HG03064 (cell line): ENCODE measurements at regions not wholly inside any gene's neighbourhood (a gene's known extent, or its start where the extent isn't known, plus 50 kb on each side); places are given as distances from the start of the nearest gene placed in this dataset.
"Not testable (repeated sequence)": the region's sequence is repeated elsewhere in the genome, so short reads cannot be mapped to it uniquely, and the experiment has no call there.

Source experiments
- ATAC-seq: cut with Tn5 transposase; IDR thresholded peaks from one replicate; pipeline ENCODE4 v1.9.1; 2021; ENCODE audit warnings: low read depth; ENCODE audit not compliant: unreplicated experiment

- ATAC-seq: no peak
Observed at GRCh38 chr12:29024117-29024516, 125.0 kb upstream of the FAR2 start.

GRCh38 chr12:29025937-29026336, 123.1 kb upstream of the FAR2 start:
- no peak for ATAC-seq

- ATAC-seq: no peak
Observed at GRCh38 chr12:29026419-29026818, 122.7 kb upstream of the FAR2 start.

GRCh38 chr12:29029484-29029883, 119.6 kb upstream of the FAR2 start:
- ATAC-seq: not testable (repeated sequence)

- ATAC-seq: no peak
Observed at GRCh38 chr12:29030006-29030405, 119.1 kb upstream of the FAR2 start.

GRCh38 chr12:29032446-29032845, 116.6 kb upstream of the FAR2 start:
- ATAC-seq: no peak

- ATAC-seq: no peak
Observed at GRCh38 chr12:29033519-29033918, 115.6 kb upstream of the FAR2 start.

GRCh38 chr12:29035112-29035511, 114.0 kb upstream of the FAR2 start:
- no peak for ATAC-seq

- ATAC-seq: no peak
Observed at GRCh38 chr12:29039013-29039412, 110.1 kb upstream of the FAR2 start.

GRCh38 chr12:29041621-29042020, 107.5 kb upstream of the FAR2 start:
- no peak for ATAC-seq

- no peak for ATAC-seq
Observed at GRCh38 chr12:29043069-29043468, 106.0 kb upstream of the FAR2 start.

- ATAC-seq: no peak
Observed at GRCh38 chr12:29044799-29045198, 104.3 kb upstream of the FAR2 start.

- no peak for ATAC-seq
Observed at GRCh38 chr12:29048787-29049186, 100.3 kb upstream of the FAR2 start.

- peak; percentile 84 for ATAC-seq
Observed at GRCh38 chr12:29050503-29050902, 98.6 kb upstream of the FAR2 start.

GRCh38 chr12:29051221-29051620, 97.9 kb upstream of the FAR2 start:
- ATAC-seq: no peak

GRCh38 chr12:29053567-29053966, 95.5 kb upstream of the FAR2 start:
- no peak for ATAC-seq

- ATAC-seq: no peak
Observed at GRCh38 chr12:29054858-29055663, 94.0 kb upstream of the FAR2 start.

GRCh38 chr12:29066011-29066588, 83.0 kb upstream of the FAR2 start:
- no peak for ATAC-seq

GRCh38 chr12:29067430-29067829, 81.6 kb upstream of the FAR2 start:
- no peak for ATAC-seq

GRCh38 chr12:29070309-29070708, 78.8 kb upstream of the FAR2 start:
- ATAC-seq: no peak

GRCh38 chr12:29071099-29071498, 78.0 kb upstream of the FAR2 start:
- no peak for ATAC-seq

- ATAC-seq: no peak
Observed at GRCh38 chr12:29072631-29073030, 76.4 kb upstream of the FAR2 start.
